Loucy (cell line): ENCODE measurements at regions not wholly inside any gene's neighbourhood (a gene's known extent, or its start where the extent isn't known, plus 50 kb on each side); places are given as distances from the start of the nearest gene placed in this dataset.

Experiments
- EZH2phosphoT487 ChIP-seq: fragments of 200-600 bp; IDR thresholded peaks from 2 replicates; pipeline ENCODE4 v1.6.1; 2018; ENCODE audit warnings: antibody characterized with exemption, mild to moderate bottlenecking, moderate library complexity, borderline replicate concordance
- TF ChIP-seq, protein P1 (sequence below): fragments of 200-600 bp; sonication (generic); conservative IDR thresholded peaks from 2 replicates; pipeline ENCODE4 v1.5.1; 2014; ENCODE audit warnings: mild to moderate bottlenecking, antibody characterized with exemption, low read length

- TF ChIP-seq, protein P1, sequence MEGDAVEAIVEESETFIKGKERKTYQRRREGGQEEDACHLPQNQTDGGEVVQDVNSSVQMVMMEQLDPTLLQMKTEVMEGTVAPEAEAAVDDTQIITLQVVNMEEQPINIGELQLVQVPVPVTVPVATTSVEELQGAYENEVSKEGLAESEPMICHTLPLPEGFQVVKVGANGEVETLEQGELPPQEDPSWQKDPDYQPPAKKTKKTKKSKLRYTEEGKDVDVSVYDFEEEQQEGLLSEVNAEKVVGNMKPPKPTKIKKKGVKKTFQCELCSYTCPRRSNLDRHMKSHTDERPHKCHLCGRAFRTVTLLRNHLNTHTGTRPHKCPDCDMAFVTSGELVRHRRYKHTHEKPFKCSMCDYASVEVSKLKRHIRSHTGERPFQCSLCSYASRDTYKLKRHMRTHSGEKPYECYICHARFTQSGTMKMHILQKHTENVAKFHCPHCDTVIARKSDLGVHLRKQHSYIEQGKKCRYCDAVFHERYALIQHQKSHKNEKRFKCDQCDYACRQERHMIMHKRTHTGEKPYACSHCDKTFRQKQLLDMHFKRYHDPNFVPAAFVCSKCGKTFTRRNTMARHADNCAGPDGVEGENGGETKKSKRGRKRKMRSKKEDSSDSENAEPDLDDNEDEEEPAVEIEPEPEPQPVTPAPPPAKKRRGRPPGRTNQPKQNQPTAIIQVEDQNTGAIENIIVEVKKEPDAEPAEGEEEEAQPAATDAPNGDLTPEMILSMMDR, result no peak
- TF ChIP-seq EZH2phosphoT487, result no peak
Measured at GRCh38 chr9:126085170-126085569, 241.5 kb upstream of the MVB12B start.
